Pancreas (tissue), 10 donors: ENCODE measurements at regions not wholly inside any gene's neighbourhood (a gene's known extent, or its start where the extent isn't known, plus 50 kb on each side); places are given as distances from the start of the nearest gene placed in this dataset.

Experiments used
- ATAC-seq, 4 donors: fragments of 200-7000 bp; cut with Tn5 transposase; one replicate each; pipeline versions ENCODE4 v1.8.0 to v1.9.1; 2020; ENCODE audit warnings: mild to moderate bottlenecking in 4 of 4, moderate library complexity in 4 of 4
- DNase-seq, 6 donors: peaks; one replicate each; pipeline ENCODE4 v3.0.0-alpha.2; 2020
- FAIRE-seq: peaks from 2 replicates; lab custom pipeline; 2012; peaks lifted over from hg19 to GRCh38; lab: Jason Lieb, UNC
- H3K27ac ChIP-seq, 4 donors: fragments of 200-600 bp; sonication (generic); 1 replicate in 3 of 4; 2 replicates in 1 of 4; pipeline versions ENCODE4 v1.5.0 to v1.8.0; 2020
- H3K27me3 ChIP-seq, 4 donors: fragments of 200-600 bp; one replicate each; pipeline ENCODE4 v1.8.0; 2021
- H3K36me3 ChIP-seq, 3 donors: fragments of 200-600 bp; sonication (generic) in 1 of 3; one replicate each; pipeline versions ENCODE4 v1.5.0 to v1.8.0; 2020 to 2021
- H3K4me1 ChIP-seq, 3 donors: fragments of 200-600 bp; one replicate each; pipeline ENCODE4 v1.8.0; 2021
- H3K4me3 ChIP-seq, 4 donors: fragments of 200-600 bp; sonication (generic) in 2 of 4; one replicate each; pipeline versions ENCODE4 v1.5.0 to v1.8.0; 2020 to 2021
- H3K9me3 ChIP-seq, 4 donors: fragments of 200-600 bp; one replicate each; pipeline ENCODE4 v1.8.0; 2021
- CTCF ChIP-seq, 4 donors: fragments of 200-600 bp; sonication (generic) in 3 of 4; IDR thresholded peaks; one replicate each; pipeline versions ENCODE4 v1.5.0 to v1.8.0; 2021; ENCODE audit warnings: antibody characterized with exemption in 4 of 4
- WGBS, 2 donors: extraction: QIAGEN DNeasy Blood & Tissue Kit; methylation state at CpG; one replicate each; pipeline ENCODE4 v1.1.7; 2013; 5-methylcytosine and 5-hydroxymethylcytosine counted together
- intact Hi-C, 3 donors: fragments of 100-400 bp; cut with DNase I; formaldehyde crosslinking; loops; one replicate each; pipeline versions ENCODE4 v1.11.1 to v1.14.2; 2022
- donor health status: healthy with polysubstance abuse.
- donor health status: DM: no; HTN: no; CAD: no; lungs with moderate emphysema.
- donor health status: DM: no; HTN: no; CAD: no.
- donor health status: control.
- donor health status: control.
- donor health status: Bipolar disorder and iron deficiency.
- donor health status: DM: yes; HTN: yes; CAD: no.
- donor health status: DM: no; HTN: no; CAD: no.
- donor health status: DM: no; HTN: no; CAD: no.
- donor health status: DM: yes; HTN: yes; CAD: no.

- Histone ChIP-seq H3K4me1 (peaks cover 0 to 25% (median 8%) of the 10 kb centered on the region in 3 donors), H3K9me3 (no peaks in the 10 kb centered on the region), H3K27ac (no peak overlapping the region), H3K27me3 (no peaks in the 10 kb centered on the region), H3K4me3 (no peak overlapping the region), H3K36me3 (no peaks in the 10 kb centered on the region)
- intact Hi-C loops: no loop called here
- ATAC-seq: no peak
- no peak for FAIRE-seq
- no peak for DNase-seq
- no peak for TF ChIP-seq CTCF (IDR thresholded peaks at IDR 0.05)
- 92 to 93% methylated on average over 5 of the region's 5 CpGs for WGBS, 2 donors
Measured at GRCh38 chr17:72401883-72402726, 281.3 kb downstream of the SOX9 start.

- intact Hi-C loops: no loop called here
Measured at GRCh38 chr17:72402727-72403210, 281.9 kb downstream of the SOX9 start.

GRCh38 chr17:72403713-72404209, 282.9 kb downstream of the SOX9 start:
- DNase-seq (no peak), ATAC-seq (no peak), FAIRE-seq (no peak)
- Histone ChIP-seq H3K4me3 (no peak overlapping the region), H3K9me3 (no peaks in the 10 kb centered on the region), H3K4me1 (peaks cover 0 to 34% (median 15%) of the 10 kb centered on the region in 3 donors), H3K27me3 (no peaks in the 10 kb centered on the region), H3K36me3 (no peaks in the 10 kb centered on the region), H3K27ac (no peak overlapping the region)
- no peak for TF ChIP-seq CTCF (IDR thresholded peaks at IDR 0.05)
- intact Hi-C loops: no loop called here
- 73 to 74% methylated on average over 7 of the region's 7 CpGs for WGBS, 2 donors

More at GRCh38 chr17:72402727-72403210, 281.9 kb downstream of the SOX9 start:
- no peak for TF ChIP-seq CTCF (IDR thresholded peaks at IDR 0.05)
- ATAC-seq: no peak
- no peaks in the 10 kb centered on the region for H3K9me3 ChIP-seq
- no peaks in the 10 kb centered on the region for H3K27me3 ChIP-seq
- 72 to 79% methylated on average over 5 of the region's 5 CpGs for WGBS, 2 donors
- peaks cover 0 to 30% (median 10%) of the 10 kb centered on the region in 3 donors for H3K4me1 ChIP-seq
- H3K27ac ChIP-seq: no peak overlapping the region
- H3K4me3 ChIP-seq: no peak overlapping the region
- H3K36me3 ChIP-seq: no peaks in the 10 kb centered on the region
- no peak for FAIRE-seq
- DNase-seq: no peak

GRCh38 chr17:72404872-72405271, 284.1 kb downstream of the SOX9 start:
- WGBS, 2 donors: 85% methylated on average over 4 of the region's 4 CpGs

More at GRCh38 chr17:72404872-72405271, 284.1 kb downstream of the SOX9 start:
- no peak for ATAC-seq
- H3K27ac ChIP-seq: no peak overlapping the region
- no peaks in the 10 kb centered on the region for H3K36me3 ChIP-seq
- no peaks in the 10 kb centered on the region for H3K27me3 ChIP-seq
- H3K9me3 ChIP-seq: no peaks in the 10 kb centered on the region
- TF ChIP-seq CTCF (IDR thresholded peaks at IDR 0.05): no peak
- no peak for FAIRE-seq
- peaks cover 0 to 33% (median 15%) of the 10 kb centered on the region in 3 donors for H3K4me1 ChIP-seq
- DNase-seq: no peak
- intact Hi-C loops: no loop called here
- no peak overlapping the region for H3K4me3 ChIP-seq
